ENCODE measurements at regions not wholly inside any gene's neighbourhood (a gene's known extent, or its start where the extent isn't known, plus 50 kb on each side); places are given as distances from the start of the nearest gene placed in this dataset.

DNA sequence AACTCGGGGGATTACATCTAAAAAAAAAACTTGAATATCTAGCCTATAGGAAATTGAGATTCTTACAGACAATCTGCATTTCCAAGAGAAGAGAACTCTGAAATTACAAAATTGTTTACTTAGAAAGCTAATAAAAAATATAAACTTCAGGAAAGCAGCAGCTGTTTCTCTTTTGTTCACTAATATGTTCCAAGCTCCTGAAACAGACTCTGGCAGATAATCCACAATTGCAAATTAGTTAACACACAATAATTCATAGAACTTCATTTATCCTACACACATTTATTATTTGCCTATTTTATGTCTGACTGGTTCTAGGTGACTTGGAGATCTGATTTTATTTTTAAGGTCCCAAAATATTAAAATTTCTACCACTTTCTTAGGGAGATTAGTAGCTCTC lies 83.8 kb downstream of the TMEM167A start:
- no peak overlapping the region for H3K4me3 ChIP-seq (replicated peaks; ENCODE audit: insufficient read depth, low read length)
- no peak overlapping the region for H3K27ac ChIP-seq (replicated peaks)
- H3K27me3 ChIP-seq (ENCODE audit: insufficient read depth, poor library complexity, severe bottlenecking), result no peaks in the 10 kb centered on the region
- DNase-seq (ENCODE audit: low read depth in 1 of 2, low spot score in 1 of 2), result no peak
- TF ChIP-seq, protein P1, sequence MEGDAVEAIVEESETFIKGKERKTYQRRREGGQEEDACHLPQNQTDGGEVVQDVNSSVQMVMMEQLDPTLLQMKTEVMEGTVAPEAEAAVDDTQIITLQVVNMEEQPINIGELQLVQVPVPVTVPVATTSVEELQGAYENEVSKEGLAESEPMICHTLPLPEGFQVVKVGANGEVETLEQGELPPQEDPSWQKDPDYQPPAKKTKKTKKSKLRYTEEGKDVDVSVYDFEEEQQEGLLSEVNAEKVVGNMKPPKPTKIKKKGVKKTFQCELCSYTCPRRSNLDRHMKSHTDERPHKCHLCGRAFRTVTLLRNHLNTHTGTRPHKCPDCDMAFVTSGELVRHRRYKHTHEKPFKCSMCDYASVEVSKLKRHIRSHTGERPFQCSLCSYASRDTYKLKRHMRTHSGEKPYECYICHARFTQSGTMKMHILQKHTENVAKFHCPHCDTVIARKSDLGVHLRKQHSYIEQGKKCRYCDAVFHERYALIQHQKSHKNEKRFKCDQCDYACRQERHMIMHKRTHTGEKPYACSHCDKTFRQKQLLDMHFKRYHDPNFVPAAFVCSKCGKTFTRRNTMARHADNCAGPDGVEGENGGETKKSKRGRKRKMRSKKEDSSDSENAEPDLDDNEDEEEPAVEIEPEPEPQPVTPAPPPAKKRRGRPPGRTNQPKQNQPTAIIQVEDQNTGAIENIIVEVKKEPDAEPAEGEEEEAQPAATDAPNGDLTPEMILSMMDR (IDR thresholded peaks at IDR 0.05; ENCODE audit: insufficient read depth, low read length), result no peak
- TF ChIP-seq, protein P2, sequence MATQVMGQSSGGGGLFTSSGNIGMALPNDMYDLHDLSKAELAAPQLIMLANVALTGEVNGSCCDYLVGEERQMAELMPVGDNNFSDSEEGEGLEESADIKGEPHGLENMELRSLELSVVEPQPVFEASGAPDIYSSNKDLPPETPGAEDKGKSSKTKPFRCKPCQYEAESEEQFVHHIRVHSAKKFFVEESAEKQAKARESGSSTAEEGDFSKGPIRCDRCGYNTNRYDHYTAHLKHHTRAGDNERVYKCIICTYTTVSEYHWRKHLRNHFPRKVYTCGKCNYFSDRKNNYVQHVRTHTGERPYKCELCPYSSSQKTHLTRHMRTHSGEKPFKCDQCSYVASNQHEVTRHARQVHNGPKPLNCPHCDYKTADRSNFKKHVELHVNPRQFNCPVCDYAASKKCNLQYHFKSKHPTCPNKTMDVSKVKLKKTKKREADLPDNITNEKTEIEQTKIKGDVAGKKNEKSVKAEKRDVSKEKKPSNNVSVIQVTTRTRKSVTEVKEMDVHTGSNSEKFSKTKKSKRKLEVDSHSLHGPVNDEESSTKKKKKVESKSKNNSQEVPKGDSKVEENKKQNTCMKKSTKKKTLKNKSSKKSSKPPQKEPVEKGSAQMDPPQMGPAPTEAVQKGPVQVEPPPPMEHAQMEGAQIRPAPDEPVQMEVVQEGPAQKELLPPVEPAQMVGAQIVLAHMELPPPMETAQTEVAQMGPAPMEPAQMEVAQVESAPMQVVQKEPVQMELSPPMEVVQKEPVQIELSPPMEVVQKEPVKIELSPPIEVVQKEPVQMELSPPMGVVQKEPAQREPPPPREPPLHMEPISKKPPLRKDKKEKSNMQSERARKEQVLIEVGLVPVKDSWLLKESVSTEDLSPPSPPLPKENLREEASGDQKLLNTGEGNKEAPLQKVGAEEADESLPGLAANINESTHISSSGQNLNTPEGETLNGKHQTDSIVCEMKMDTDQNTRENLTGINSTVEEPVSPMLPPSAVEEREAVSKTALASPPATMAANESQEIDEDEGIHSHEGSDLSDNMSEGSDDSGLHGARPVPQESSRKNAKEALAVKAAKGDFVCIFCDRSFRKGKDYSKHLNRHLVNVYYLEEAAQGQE (IDR thresholded peaks at IDR 0.05; ENCODE audit: insufficient replicate concordance, low read depth), result no peak
- TF ChIP-seq GABPA (IDR thresholded peaks at IDR 0.05; ENCODE audit: low read depth), result no peak
- TF ChIP-seq SPI1 (IDR thresholded peaks at IDR 0.05; ENCODE audit: borderline replicate concordance, low read depth), result no peak
- no peak for TF ChIP-seq POLR2AphosphoS5 (IDR thresholded peaks at IDR 0.05; ENCODE audit: low read depth)

DNA sequence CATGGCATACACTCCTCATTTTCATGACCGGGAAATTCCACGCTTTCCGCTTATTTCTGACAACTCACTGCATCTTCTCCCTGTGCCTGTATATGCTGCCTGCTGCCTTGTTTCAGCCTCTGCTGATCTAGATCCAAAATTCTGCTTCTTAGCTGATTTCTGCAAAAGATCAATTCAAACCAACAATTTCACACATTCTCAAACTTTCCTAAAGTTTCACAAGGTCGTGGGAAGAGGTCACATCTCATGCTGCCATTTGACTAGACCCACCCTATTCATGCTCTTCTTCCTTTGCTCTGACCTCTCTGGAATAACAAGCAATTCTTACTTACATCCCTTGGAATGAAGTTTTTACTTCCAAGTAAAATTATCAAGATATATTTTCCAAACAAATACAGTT lies 84.5 kb downstream of the TMEM167A start:
- DNase-seq (ENCODE audit: low read depth in 1 of 2, low spot score in 1 of 2), result no peak
- TF ChIP-seq, protein P1 (IDR thresholded peaks at IDR 0.05; ENCODE audit: insufficient read depth, low read length), result no peak
- TF ChIP-seq SPI1 (IDR thresholded peaks at IDR 0.05; ENCODE audit: borderline replicate concordance, low read depth) (no peak), GABPA (IDR thresholded peaks at IDR 0.05; ENCODE audit: low read depth) (no peak), POLR2AphosphoS5 (IDR thresholded peaks at IDR 0.05; ENCODE audit: low read depth) (no peak)
- TF ChIP-seq, protein P2 (IDR thresholded peaks at IDR 0.05; ENCODE audit: insufficient replicate concordance, low read depth), result no peak
- H3K4me3 ChIP-seq (replicated peaks; ENCODE audit: insufficient read depth, low read length), result no peak overlapping the region
- H3K27me3 ChIP-seq (ENCODE audit: insufficient read depth, poor library complexity, severe bottlenecking), result no peaks in the 10 kb centered on the region
- no peak overlapping the region for H3K27ac ChIP-seq (replicated peaks)

DNA sequence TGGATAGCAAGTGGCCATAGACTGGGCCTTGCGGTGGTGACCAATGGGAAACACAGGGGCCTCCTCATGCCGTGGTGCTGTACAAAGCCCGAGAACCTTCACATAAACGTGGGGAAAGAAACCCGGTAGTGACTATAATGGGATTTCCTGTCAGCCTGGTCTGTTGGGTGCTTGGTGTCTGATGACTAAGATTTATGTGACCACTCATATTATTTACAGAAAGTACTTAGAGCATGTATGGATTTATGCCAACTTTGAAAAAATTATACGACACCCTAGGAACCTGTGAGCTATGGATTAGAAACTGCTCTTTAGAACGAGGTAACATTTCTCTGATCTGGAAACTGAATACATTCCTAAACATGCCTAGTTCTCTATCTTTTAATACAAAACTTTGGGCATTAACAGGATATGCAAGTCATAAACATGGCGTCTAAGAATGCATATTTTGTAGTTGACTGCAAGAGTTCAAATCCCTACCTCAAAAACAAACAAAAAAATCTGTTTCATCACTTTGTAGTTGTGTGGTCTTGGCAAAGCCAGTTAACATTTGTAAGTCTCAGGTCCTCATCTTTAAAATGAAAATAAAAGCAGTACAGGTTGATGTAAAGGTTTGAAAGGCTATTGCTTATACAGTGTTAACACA lies 85.4 kb downstream of the TMEM167A start:
- TF ChIP-seq, protein P1 (IDR thresholded peaks at IDR 0.05; ENCODE audit: insufficient read depth, low read length), result no peak
- TF ChIP-seq POLR2AphosphoS5 (IDR thresholded peaks at IDR 0.05; ENCODE audit: low read depth) (no peak), SPI1 (IDR thresholded peaks at IDR 0.05; ENCODE audit: borderline replicate concordance, low read depth) (no peak), GABPA (IDR thresholded peaks at IDR 0.05; ENCODE audit: low read depth) (no peak)
- TF ChIP-seq, protein P2 (IDR thresholded peaks at IDR 0.05; ENCODE audit: insufficient replicate concordance, low read depth), result no peak
- no peak for DNase-seq (ENCODE audit: low read depth in 1 of 2, low spot score in 1 of 2)

More for the DNA sequence above, 85.4 kb downstream of the TMEM167A start:
- no peak overlapping the region for H3K4me3 ChIP-seq (replicated peaks; ENCODE audit: insufficient read depth, low read length)
- H3K27me3 ChIP-seq (ENCODE audit: insufficient read depth, poor library complexity, severe bottlenecking), result no peaks in the 10 kb centered on the region
- no peak overlapping the region for H3K27ac ChIP-seq (replicated peaks)

Data from HL-60 (cell line).